Skeletal muscle cell (primary cell): ENCODE measurements at regions not wholly inside any gene's neighbourhood (a gene's known extent, or its start where the extent isn't known, plus 50 kb on each side); places are given as distances from the start of the nearest gene placed in this dataset.

Source experiments
- DNase-seq: peaks from one replicate; pipeline ENCODE4 v3.0.0-alpha.2; 2010; ENCODE audit warnings: low read depth
- H3K4me3 ChIP-seq: 2 replicates; pipeline ENCODE4 v1.5.1; 2011; ENCODE audit warnings: low read depth, mild to moderate bottlenecking, control low read depth, low read length, moderate library complexity

DNA sequence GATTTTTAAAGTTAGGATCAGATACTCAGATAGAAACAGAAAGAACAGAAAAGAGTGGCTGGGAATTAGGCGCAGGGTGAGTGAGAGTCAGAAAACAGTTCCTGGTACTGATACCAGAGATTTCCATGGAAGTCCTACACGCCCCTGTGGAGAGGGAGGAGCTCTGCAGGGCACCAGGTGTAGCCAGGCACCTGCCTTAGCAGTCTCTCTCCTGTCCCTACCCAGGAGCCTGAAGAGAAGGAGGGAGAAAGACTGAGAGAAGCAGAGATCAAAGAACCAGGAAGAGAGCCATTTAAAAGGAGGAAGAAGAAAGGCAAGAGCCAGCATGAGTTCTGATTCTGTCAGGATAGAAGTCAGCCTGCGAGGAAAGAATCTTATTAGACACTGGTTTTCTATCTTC is 65.0 kb downstream of the CBLN1 start:
- no peak for DNase-seq
- no peak overlapping the region for H3K4me3 ChIP-seq

DNA sequence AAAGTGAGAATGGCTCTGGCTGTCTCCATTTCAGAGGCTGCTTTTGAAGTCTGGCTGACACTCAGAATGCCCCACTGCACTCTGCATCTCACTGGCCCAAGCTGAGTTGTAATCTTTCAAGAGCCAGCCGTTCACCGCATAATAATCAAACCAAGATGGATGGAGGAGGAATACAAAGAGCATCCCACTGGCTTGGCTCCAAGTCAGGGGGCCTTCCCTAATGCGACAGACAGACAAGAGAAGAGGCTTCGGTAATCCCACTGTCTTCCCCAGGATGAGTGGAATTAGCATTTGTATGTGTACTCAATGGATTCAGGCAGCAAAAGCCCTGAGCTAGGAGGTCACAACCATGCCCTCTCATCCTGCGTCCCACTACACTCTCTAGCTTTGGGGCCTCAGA is 68.0 kb downstream of the CBLN1 start:
- no peak for DNase-seq
- no peak overlapping the region for H3K4me3 ChIP-seq

DNA sequence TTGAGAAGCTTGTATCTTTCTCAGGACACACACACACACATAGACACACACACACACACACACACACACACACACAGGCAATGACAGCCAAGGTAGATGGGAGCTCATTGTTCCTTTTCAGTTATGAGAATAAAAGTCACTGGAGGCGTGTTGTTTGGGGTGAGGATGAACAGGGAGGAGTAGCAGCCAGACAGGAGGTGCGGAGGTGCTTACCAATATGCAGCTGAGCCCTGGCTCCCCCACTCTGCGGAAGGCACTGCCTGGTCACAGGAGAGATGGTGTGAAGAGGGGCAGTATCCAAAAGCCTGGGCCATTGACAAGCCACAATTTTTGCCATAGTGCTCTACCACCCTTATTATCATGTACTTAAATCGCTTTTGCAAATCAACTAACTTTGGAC is 77.4 kb downstream of the CBLN1 start:
- H3K4me3 ChIP-seq: no peak overlapping the region
- no peak for DNase-seq

DNA sequence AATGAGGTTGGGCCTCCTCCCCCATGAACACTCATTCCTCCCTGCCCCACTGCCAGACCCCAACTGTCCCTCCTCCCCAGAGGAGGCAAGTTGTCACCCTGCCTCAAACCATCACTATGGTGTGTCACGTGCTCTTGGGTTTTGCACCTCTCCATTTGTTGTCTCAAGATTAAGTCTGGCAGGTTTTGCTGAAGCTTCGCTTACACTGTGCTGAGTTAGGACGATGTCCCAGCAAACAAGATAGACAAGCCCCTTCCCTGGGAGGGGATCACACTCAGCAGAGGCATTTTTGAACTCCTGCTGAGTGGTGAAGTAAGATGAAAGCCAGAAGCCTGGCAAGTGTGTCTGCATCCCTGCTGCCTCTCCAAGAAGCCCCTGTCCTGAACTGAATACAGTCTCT is 78.3 kb downstream of the CBLN1 start:
- H3K4me3 ChIP-seq: no peak overlapping the region
- DNase-seq: no peak

DNA sequence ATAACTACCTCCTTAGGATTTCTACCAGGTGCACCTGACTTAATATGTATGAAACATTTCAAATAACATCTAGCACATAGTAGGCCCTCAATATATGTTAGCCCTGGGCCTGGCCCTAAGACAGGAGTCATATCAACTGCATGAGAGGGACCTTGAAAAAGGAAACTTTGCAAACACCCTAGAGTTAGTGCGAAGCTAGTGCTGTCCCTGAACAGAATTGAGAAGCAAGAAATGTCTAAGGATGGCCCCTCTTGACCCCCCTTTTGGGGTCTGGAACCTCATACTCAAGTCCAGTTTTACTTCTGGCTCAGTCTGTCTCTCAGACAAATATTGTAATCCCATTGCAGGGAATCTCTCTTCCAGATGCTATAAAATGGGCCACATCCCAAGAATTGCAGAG is 80.5 kb downstream of the CBLN1 start:
- no peak for DNase-seq
- H3K4me3 ChIP-seq: no peak overlapping the region

DNA sequence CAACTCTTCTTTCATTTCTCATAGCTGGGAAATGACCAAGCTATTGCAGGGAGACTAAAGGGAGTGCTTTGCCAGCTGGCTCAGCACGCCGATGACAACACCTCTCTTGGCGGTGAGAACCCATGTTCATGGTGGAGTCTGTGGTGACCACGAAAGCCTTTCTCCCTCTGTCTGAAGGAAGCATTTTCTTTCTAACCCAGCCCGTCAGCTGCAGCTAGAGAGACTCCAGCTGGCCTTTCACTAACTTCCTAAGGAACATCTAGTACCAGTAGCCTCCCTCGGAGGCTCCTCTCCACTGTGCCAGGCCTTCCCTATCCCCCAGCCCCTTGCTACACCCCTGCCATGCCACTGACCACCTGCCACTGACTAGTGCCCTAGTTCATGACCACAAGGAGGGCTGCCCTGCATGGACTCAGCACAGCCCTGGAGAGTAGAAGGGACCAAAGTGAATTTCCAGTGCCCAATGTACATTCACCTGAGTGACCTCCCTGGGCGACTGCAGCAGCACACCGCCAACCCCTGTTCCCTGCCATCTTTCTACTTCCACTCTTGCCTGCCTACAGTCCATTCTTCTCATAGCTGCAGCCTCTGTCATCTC is 81.3 kb downstream of the CBLN1 start:
- DNase-seq: no peak
- H3K4me3 ChIP-seq: no peak overlapping the region

DNA sequence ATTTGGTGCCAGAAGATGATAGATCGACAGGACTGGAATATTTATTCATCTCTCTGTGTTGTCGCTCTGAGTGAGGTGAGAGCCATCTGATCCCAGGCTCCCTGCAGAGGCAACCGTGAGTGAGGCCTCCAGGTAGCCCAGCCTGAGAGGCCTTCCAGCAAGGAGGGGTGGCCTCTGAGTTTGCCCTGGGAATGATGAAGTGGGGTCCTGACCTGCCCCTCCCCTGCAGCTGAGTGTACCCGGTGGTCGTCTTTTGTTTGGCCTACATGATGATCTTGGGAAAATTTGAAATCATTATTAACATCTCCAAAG is 86.4 kb downstream of the CBLN1 start:
- no peak for DNase-seq
- H3K4me3 ChIP-seq: no peak overlapping the region

DNA sequence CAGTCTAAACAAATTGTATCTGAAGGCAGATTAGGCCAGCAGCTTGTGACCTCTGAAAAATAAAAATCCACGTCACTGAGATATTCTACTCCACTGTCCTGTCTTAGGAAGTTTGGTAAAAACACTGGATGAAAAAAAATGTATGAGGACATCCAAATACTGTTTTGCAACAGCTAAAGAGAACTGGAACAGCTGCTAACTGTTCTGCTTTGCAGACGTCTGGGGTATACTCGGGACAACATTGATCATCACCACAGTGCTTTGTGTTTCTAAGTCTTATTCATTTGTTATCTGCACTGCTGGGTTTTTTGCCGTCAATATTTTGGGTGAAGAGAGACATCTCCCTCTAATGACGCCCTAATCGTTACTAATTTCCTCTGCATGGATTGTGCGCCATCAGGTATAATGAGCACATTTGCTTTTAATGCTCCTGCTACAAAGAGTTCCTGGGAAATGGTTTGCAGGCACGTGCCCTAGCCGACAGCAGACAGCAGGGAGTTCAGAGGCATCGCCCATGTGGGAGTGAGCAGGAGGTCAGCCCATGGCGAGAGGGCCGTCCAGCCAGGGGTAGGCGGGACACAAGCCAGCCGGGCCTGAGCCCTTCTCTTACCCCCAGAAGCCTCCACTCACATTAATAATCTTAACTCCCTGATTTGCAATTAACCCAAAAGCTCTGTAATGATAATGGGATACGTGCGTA is 87.0 kb downstream of the CBLN1 start:
- H3K4me3 ChIP-seq: no peak overlapping the region
- DNase-seq: no peak

DNA sequence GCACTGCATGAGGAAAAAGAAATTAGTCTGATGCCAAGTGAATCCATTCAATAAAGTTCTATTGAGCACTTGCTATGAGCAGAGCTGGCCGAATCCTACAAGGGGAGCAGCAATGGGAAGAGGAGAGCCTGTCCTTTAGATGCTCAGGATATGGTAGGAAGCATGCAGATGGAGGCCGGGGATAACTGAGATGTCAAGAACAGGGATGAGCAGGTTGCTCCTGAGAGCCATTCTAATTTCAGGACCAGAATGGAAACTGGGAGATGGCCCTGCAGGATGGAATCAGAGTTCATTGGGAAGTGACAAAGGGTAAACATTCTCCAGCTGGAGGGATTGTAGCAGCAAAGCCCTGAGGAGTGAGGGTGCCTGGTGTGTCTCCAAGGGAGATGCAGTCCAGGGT is 88.0 kb downstream of the CBLN1 start:
- no peak overlapping the region for H3K4me3 ChIP-seq
- DNase-seq: no peak

DNA sequence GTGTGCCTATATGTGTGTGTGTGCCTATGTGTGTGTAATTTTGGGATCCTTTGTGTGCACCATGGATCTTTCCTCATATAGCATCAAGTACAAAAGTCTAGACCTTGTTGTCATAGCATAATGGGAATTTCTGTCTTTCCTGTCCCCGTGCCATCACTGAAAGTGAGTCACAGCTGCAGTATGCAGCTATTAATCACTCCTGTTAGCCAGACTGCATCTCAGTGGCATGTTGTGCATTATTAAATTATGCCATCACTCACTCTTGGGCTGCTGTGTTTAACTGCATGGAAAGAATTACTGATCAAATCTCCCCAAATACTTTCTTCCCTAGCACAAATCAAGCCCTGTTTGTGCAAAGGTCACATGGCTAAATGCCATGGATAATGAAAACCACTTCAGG is 92.4 kb downstream of the CBLN1 start:
- H3K4me3 ChIP-seq: no peak overlapping the region
- no peak for DNase-seq

DNA sequence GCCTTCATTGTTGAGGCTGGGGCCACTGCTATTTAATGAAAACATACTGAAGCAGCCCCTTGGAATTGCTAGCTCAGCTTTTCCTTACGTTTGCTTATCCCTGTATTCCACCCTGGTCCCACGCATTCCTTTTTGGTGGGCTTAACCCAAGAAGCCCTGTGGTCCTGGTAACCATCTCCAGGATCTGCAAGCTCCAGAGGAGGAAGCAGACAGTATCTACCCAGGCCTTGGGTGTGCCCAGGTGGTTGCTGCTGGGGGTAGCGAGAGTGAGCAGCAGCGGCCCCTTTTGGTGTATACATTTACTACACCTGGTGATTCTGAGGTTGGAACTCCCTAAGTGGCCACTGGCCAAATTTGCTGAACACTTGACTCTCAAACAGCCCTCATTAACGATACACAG is 97.7 kb downstream of the CBLN1 start:
- DNase-seq: no peak
- H3K4me3 ChIP-seq: no peak overlapping the region

DNA sequence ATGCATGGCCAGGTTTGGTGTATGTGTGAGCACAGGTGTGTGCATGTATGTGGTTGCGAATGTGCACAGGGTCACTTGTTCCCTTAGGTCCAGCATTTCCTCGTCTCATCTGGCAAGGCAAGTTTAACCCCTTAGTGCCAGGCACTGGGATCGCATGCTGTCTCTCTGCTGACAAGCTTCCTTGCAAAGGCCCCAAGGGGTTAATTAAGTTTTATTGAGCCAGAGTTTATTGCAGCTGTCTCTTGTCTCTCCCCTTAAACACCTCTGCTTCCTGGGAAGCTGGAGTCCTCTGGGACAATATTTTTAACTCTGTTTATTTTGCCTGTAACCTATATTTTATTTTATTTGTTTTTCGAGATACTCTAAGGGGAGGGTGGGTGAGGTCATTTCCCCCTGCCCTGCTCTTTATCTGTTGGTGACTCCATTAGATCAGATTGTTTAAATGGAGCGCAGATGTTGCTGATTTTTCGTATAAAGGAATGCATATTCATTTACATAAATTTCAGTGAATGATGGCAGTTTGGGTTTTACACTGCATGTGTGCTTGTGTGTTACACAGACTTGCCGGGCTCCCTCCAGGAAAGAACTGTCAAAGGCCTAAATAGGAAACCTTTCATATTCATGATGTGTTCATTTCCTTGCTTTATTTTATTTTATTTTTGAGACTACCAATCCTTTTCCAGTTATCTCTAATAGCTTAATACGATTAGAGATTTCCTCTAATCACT is 99.7 kb downstream of the CBLN1 start:
- no peak for DNase-seq
- no peak overlapping the region for H3K4me3 ChIP-seq

DNA sequence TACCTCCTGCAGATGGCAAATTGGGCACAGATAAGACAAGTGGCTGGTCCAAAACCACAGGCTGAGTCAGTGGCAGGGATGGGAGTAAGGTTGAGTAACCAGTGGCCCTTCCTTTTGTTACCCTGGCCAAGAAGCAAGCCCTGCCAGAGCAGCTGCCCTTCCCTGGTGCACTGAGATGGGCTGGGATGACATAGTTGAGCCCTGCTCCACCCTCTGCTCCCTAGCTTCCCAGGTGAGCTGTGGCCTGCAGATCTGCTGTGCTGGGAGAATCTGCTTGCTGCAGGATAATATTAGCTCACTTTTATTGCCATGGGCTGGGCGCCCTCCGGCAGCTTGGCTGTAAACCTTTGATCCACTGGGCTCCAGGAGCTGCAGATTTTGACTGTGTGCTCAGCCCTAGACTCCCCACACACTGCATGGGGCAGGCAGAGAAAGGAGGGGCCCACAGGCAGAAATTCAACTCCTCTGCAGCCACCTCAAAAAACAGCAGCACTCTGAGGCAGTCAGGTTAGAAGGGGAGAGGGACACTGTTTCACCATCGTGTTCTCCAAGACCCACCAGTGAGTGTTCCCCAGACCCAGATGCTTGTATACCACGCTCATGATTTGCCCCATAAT is 101.8 kb downstream of the CBLN1 start:
- no peak overlapping the region for H3K4me3 ChIP-seq
- DNase-seq: no peak

DNA sequence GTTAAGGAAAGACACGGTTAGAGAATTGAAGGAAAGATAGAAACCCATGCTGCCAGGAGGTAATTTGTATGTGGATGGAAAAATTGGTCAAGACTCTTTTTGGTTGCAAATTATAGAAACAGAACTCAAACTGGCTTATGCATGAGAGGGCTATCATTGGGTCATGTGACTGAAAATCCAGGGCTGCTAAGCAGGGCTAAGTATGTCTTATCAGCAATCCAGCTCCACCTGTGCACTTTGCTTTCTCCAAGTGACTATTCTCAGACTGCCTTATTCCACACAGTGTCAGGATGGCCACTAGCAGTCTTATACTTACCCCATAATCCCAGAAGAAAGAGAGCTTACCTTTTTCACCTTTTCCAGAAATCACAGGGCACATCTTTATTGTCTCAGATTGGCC is 113.5 kb downstream of the CBLN1 start:
- no peak for DNase-seq
- H3K4me3 ChIP-seq: no peak overlapping the region

DNA sequence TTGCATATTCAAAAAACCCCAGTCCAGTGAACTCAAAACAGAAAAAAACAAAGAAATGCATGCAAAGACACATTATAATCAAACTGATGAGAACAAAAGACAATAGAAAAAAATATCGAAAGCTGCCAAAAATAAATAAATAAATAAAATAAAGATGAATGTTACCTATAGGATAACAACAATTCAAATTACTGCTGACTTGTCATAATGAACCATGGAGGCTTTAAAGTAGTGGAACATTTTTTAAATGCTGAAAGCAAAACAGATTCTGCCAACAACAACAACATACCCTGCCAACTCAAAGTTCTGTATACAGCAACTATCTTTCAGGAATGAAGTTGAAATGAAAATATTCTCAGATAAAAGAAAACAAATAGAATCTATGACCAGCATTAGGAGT is 116.6 kb downstream of the CBLN1 start:
- DNase-seq: no peak
- H3K4me3 ChIP-seq: no peak overlapping the region

DNA sequence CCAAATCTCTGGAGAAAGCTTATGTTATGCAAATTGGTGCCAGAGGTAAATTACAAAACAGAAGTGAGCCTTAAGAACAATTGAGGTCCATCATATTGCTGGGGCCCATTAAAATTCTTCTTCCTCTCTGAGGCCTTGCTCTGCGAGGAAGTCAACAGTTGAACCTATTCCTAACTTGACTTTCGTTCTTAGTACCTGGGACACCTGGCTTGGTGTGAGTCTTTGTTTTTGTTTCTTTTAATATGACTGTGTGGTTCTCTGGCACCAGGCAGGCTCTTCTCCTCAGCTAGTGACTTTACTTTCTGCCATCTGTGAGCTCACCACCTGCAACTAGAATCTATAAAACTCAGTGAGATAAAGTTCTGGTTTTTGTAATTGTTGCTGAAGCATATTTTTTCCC is 120.4 kb downstream of the CBLN1 start:
- DNase-seq: no peak
- no peak overlapping the region for H3K4me3 ChIP-seq

DNA sequence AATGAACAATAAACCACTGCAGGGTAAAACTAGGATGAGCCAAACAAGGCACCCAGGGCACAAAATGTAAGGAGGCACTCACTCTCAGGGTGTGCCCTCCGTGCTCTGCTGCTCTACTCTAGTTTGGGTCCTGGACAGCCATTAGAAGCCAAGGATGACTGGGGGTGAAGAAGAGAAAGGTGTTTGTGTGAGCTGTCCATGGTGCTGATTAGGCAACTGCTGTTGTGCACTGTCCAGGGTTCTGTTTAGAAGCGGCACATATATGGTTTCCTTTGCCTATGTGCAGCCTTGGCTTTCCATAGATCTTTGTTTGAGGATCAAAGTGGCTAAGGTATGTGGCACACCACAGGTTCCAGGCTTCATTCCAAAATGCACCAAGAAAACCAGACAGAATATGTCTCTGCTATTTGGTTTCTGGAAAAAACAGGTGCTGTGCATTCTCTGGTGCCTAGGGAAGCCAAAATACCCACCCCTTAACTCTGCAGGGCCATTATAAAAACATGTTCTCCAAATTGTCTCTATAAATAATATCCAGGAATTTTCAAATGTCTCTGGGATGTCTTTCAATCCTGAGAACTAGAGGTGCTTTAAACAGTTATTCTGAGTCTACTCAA is 123.5 kb downstream of the CBLN1 start:
- no peak for DNase-seq
- H3K4me3 ChIP-seq: no peak overlapping the region

DNA sequence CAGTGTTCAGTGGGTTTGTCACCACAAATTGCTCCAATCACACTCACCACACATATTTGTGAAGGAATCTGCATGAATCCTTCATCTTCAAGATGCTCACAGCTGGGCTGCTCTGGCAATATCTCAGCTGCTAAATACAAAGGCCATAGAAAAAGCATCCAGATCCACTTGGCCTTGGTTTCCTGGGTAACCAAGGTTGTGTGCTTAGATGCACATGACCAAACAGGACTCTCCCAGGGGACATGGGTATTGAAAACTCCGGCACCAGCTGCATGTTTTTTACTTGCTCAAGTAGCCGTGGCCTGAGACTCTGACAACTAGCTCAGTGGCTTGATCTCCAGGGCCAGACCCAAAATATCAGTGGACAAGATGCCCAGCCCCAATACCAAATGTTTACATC is 131.3 kb downstream of the CBLN1 start:
- H3K4me3 ChIP-seq: no peak overlapping the region
- no peak for DNase-seq

DNA sequence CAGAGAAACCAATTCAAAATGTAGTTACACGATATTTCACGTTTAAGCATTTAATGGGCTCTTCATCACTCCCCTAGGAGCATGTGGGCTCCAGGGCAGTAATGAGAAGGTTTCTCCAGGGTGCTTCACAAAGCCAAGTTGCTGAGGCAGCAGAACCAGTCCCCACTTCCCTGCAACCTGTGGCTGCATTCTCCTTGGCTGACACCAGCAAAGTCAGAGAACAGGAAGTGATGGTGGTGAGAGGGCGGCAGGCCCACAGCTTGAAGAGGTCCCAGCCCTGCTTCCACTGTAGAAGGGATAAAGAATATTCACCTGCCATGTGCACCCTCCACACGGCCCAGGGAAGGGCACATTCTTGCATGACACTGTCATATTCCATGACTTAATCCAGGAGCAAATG is 133.2 kb downstream of the CBLN1 start:
- H3K4me3 ChIP-seq: no peak overlapping the region
- no peak for DNase-seq

DNA sequence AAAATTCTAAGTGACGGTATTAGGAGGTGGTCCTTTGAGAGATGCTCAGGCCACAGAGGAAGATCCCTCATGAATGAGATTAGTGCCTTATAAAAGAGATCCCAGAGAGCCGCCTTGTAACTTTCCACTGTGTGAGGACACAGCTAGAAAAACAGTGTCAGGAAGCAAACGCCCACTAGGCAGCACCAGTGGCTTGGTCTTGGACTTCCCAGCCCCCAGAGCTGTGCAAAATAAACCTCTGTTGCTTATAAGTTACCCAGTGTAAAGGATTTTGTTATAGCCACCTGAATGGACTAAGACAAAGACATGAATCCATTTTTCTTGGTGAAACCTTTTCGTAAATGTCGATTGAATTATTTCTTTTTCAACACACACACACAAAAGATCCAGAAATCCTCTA is 141.0 kb downstream of the CBLN1 start:
- no peak for DNase-seq
- no peak overlapping the region for H3K4me3 ChIP-seq
